Uterus (tissue), 2 donors: ENCODE measurements at regions not wholly inside any gene's neighbourhood (a gene's known extent, or its start where the extent isn't known, plus 50 kb on each side); places are given as distances from the start of the nearest gene placed in this dataset.

Experiments
- CTCF ChIP-seq, 4 experiments: fragments of 200-600 bp in 2 of 4; fragments of 450-650 bp in 2 of 4; sonication (generic) in 2 of 4; IDR thresholded peaks; one replicate each; pipeline ENCODE4 v1.5.1; 2016 to 2019; ENCODE audit warnings: antibody characterized with exemption in 4 of 4, mild to moderate bottlenecking in 2 of 4, moderate library complexity in 1 of 4
- POLR2A ChIP-seq, 2 donors: fragments of 450-650 bp; IDR thresholded peaks; one replicate each; pipeline ENCODE4 v1.6.1; 2016; ENCODE audit warnings: antibody characterized with exemption in 2 of 2, mild to moderate bottlenecking in 1 of 2, moderate library complexity in 1 of 2

- TF ChIP-seq CTCF (IDR thresholded peaks at IDR 0.05) (no peak), POLR2A (IDR thresholded peaks at IDR 0.05) (no peak)
Observed at GRCh38 chr5:4762316-4762715, 377.8 kb upstream of the ADAMTS16 start.
